ENCODE measurements at regions not wholly inside any gene's neighbourhood (a gene's known extent, or its start where the extent isn't known, plus 50 kb on each side); places are given as distances from the start of the nearest gene placed in this dataset.

DNA sequence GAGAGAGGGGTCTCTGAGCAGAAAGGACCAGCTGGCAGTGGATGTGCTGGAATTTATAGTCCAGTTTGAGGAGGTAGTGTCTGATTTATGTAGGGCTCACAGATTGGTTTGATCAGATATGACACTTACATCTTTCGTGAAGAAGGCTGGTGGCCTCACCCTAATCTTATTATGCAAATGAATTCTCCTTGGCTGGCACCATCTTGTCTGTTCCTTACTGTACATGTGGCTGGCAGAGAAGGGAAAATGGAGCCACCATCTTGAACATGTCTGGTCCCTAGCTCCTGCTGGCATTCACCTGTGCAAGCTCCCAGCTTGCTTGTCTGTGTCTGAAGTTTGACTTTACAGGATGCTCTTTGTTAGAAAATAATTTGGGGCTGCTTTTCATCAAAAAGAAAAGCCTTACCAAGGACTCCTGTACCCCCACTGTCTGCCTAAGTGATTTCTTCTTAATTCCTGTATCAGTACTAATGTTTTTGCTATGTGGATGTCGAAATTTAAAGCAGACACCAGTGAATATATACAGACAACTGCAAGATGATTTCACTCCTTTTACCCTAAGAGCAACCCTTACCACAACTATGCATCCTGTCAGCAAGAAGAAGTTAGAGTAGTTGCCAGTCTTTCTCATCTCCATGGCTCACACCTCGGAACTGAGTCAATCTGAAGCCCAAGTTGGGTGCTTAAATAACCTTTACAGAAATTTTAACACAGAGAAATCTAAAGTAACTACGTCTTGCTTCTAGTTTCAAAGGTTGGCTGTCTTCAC, 322.0 kb upstream of the SEMA3D start:
- ChIA-PET CTCF (no interaction called here), POLR2A (no interaction called here)
- Mint-ChIP-seq H3K27me3 (no peaks in the 10 kb centered on the region), H3K4me1 (no peaks in the 10 kb centered on the region), H3K4me3 (no peak overlapping the region), H3K36me3 (ENCODE audit: low read depth) (no peaks in the 10 kb centered on the region), H3K27ac (no peak overlapping the region), H3K9me3 (peaks cover 3% of the 10 kb centered on the region)
- no peak for DNase-seq

DNA sequence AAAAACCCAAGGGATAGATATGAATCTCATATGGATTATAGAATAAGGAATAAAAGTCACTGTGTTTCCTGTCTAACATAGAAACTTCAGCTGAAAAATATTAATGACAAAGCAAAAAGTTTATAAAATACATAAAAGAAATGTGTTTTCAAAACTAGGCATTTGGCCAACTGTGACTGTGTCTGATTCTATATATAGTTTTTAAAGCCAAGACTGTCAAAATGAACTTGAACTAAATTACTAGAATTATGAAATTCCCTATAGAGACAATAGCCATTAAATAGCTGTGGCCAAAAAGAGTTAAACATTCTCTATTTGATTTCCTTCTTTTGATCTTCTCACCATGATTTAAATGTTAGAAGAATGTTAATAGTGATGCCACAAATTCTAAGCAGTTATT, 311.2 kb upstream of the SEMA3D start:
- CTCF ChIA-PET, result no interaction called here
- POLR2A ChIA-PET, result no interaction called here
- no peaks in the 10 kb centered on the region for H3K27me3 Mint-ChIP-seq
- no peak overlapping the region for H3K27ac Mint-ChIP-seq
- H3K4me1 Mint-ChIP-seq, result no peaks in the 10 kb centered on the region
- no peak for DNase-seq
- H3K36me3 Mint-ChIP-seq (ENCODE audit: low read depth), result no peaks in the 10 kb centered on the region
- H3K9me3 Mint-ChIP-seq, result peaks cover 3% of the 10 kb centered on the region
- H3K4me3 Mint-ChIP-seq, result no peak overlapping the region

DNA sequence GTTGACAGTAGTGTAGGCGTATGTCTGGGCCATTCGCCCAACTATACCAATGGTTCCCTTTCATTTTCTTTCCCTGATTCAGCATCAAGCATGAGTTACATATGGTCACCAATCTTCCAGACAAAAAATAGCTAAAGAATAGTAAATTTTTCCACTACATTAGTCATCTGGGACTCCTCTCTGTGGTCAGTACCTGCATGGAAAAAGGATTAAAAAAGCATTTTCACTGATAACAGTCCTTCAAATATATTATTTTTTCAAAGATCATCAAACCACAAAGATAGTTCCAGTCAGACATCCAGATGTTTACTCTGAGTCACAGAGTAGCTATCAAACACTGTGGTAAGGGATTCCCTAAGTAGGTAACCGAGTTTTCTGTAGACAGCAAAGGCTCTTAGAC, 302.6 kb upstream of the SEMA3D start:
- no peak overlapping the region for H3K27ac Mint-ChIP-seq
- no peaks in the 10 kb centered on the region for H3K36me3 Mint-ChIP-seq (ENCODE audit: low read depth)
- no peaks in the 10 kb centered on the region for H3K4me1 Mint-ChIP-seq
- DNase-seq, result no peak
- no peak overlapping the region for H3K4me3 Mint-ChIP-seq
- no peaks in the 10 kb centered on the region for H3K27me3 Mint-ChIP-seq
- CTCF ChIA-PET, result no interaction called here
- POLR2A ChIA-PET, result no interaction called here
- no peaks in the 10 kb centered on the region for H3K9me3 Mint-ChIP-seq

DNA sequence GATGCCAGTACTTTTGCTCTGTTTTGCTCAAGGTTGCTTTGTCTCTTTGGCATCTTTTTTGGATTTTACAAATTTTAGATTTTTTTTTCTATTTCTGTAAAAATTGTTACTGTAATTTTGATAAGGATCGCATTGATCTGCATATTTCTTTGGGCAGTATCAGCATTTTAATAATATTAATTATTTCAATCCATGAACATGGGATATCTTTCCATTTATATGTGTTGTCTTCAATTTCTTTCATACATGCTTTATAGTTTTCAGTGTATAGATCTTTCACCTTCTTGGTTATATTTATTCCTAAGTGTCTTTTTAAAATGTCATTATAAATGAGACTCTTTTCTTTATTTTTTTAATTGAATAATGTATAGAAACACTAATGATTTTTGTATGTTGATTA, 301.6 kb upstream of the SEMA3D start:
- Mint-ChIP-seq H3K36me3 (ENCODE audit: low read depth) (no peaks in the 10 kb centered on the region), H3K4me3 (no peak overlapping the region), H3K9me3 (no peaks in the 10 kb centered on the region), H3K27ac (no peak overlapping the region), H3K4me1 (no peaks in the 10 kb centered on the region), H3K27me3 (no peaks in the 10 kb centered on the region)
- ChIA-PET POLR2A (no interaction called here), CTCF (no interaction called here)
- no peak for DNase-seq

DNA sequence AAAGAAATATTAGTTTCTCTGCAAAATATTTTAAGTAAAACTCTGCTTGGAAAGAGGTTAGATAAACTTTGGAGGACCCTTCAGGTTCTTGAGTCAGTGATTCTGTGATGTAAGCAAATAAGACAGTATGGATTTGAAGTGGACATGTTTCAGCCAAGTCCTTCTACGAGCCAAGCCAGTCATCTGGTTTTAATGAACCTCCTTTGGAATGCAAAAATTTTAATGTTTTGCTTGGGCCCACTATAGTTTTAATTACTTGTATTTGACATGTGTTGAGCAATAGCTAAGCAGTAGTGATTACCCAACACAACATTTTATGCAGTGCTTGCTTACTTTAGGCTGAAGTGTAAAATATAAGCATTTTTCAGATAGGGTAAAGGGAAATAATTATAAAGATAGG, 296.3 kb upstream of the SEMA3D start:
- H3K27ac Mint-ChIP-seq, result no peak overlapping the region
- H3K4me3 Mint-ChIP-seq, result no peak overlapping the region
- ChIA-PET CTCF (no interaction called here), POLR2A (no interaction called here)
- H3K27me3 Mint-ChIP-seq, result no peaks in the 10 kb centered on the region
- no peaks in the 10 kb centered on the region for H3K9me3 Mint-ChIP-seq
- no peak for DNase-seq
- H3K36me3 Mint-ChIP-seq (ENCODE audit: low read depth), result no peaks in the 10 kb centered on the region
- no peaks in the 10 kb centered on the region for H3K4me1 Mint-ChIP-seq

DNA sequence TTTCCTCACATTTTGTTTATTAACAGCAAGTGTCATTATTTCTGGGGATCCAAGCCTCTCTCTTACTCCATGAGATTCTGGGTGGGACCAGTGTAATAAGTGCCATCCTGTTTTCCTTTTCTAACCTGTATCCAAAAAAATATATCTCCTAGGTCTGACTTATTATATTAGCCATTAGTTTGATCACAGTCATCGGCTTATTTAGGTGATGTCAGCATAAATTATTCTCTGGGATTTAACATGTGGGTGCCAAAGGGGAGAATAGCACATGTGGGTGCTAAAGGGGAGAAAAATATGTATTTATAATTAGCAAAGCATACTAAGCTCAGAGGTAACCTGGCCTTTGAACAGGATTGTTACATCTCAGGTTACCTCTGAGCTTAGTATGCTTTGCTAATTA, 293.8 kb upstream of the SEMA3D start:
- H3K27ac Mint-ChIP-seq, result no peak overlapping the region
- ChIA-PET POLR2A (no interaction called here), CTCF (no interaction called here)
- no peaks in the 10 kb centered on the region for H3K36me3 Mint-ChIP-seq (ENCODE audit: low read depth)
- H3K4me3 Mint-ChIP-seq, result no peak overlapping the region
- H3K9me3 Mint-ChIP-seq, result no peaks in the 10 kb centered on the region
- DNase-seq, result no peak
- H3K4me1 Mint-ChIP-seq, result no peaks in the 10 kb centered on the region
- no peaks in the 10 kb centered on the region for H3K27me3 Mint-ChIP-seq

DNA sequence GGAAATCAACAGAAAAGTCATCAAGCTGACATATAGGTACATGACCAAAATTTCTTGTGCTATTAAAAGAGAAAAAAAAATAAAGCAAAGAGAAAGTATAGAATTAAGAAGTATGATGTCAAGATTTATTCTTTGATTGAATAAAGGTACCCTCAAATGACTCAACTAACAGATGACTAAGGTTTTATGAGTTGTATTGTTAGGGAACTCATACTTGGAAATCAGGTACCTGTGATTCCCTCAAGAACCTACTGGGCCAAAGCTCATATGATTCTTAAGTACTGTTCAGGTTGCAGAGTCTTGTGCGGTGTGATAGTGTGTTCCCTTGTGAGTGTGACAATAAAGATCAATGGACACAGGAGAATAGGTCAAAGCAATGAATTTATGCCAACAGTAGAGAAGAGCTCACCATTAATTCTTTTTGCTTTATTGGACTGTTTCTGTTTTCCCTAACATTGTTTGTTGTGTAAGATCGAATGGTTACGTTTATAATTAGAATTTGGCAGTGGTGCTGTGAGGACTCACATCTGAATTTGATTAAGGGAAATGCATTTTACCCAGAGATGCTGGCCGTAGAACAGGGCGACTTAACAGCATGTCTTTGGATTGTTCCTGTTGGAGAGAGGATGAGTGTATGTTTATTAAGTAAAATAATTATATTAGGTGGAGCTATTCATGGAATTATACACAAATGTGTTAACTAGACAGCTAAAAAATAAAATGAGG, 293.2 kb upstream of the SEMA3D start:
- no peaks in the 10 kb centered on the region for H3K36me3 Mint-ChIP-seq (ENCODE audit: low read depth)
- no peaks in the 10 kb centered on the region for H3K27me3 Mint-ChIP-seq
- H3K4me1 Mint-ChIP-seq, result no peaks in the 10 kb centered on the region
- ChIA-PET POLR2A (no interaction called here), CTCF (no interaction called here)
- H3K9me3 Mint-ChIP-seq, result no peaks in the 10 kb centered on the region
- DNase-seq, result no peak
- no peak overlapping the region for H3K4me3 Mint-ChIP-seq
- H3K27ac Mint-ChIP-seq, result no peak overlapping the region

DNA sequence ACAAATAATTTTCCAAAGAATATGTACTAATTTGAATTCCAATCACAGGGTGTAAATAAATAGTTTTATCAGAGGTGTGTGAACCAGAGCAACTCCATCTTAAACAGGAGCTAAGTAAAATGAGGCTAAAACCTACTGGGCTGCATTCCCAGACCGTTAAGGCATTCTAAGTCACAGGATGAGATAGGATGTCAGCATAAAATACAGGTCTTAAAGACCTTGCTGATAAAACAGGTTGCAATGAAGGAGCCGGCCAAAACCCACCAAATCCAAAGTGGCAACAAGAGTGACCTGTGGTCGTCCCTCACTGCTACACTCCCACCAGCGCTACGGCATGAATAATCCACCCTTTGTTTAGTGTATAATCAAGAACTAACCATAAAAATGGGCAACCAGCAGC, 291.7 kb upstream of the SEMA3D start:
- no peak overlapping the region for H3K4me3 Mint-ChIP-seq
- ChIA-PET POLR2A (no interaction called here), CTCF (no interaction called here)
- no peaks in the 10 kb centered on the region for H3K27me3 Mint-ChIP-seq
- DNase-seq, result no peak
- no peaks in the 10 kb centered on the region for H3K4me1 Mint-ChIP-seq
- H3K27ac Mint-ChIP-seq, result no peak overlapping the region
- no peaks in the 10 kb centered on the region for H3K36me3 Mint-ChIP-seq (ENCODE audit: low read depth)
- no peaks in the 10 kb centered on the region for H3K9me3 Mint-ChIP-seq

DNA sequence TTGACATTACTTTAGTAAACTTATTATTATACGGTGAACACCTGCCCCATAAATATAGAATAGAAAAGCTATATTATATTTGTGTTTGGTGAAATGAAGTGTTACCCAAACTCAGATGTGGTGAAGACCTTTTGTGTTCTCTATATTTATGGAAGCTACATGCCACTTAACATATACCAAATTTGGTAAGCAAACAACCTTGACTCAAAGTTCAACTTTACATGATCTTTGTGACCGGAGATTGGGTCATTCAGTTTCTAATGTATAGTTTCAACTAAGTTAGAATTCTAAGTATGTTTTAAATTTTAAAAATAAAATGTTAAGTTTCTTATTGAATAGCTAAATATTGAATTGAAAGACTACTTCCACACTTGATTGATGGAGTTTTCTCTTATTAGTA, 288.6 kb upstream of the SEMA3D start:
- H3K4me3 Mint-ChIP-seq, result no peak overlapping the region
- H3K9me3 Mint-ChIP-seq, result no peaks in the 10 kb centered on the region
- ChIA-PET CTCF (no interaction called here), POLR2A (no interaction called here)
- DNase-seq, result no peak
- H3K36me3 Mint-ChIP-seq (ENCODE audit: low read depth), result no peaks in the 10 kb centered on the region
- H3K27me3 Mint-ChIP-seq, result no peaks in the 10 kb centered on the region
- H3K4me1 Mint-ChIP-seq, result peaks cover 11% of the 10 kb centered on the region
- H3K27ac Mint-ChIP-seq, result no peak overlapping the region

DNA sequence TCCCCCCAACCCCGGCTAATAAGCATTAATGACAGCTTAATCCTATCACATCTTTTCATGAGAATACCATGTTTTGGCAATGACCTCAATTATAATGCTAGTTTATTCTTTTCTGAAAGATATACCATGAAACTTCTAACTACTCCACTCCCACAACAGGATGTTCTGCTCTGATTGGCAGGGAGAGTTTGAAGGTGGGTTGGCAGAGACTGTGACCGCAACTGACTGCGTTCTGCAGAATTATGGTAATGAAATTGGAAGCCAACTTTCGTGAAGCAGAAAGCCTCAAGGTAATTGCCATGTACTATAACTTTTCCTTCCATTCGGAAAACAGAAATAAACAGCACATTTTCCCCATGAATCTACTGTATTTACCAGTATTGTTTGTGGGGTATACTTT, 288.2 kb upstream of the SEMA3D start:
- CTCF ChIA-PET, result no interaction called here
- peaks cover 11% of the 10 kb centered on the region for H3K4me1 Mint-ChIP-seq

DNA sequence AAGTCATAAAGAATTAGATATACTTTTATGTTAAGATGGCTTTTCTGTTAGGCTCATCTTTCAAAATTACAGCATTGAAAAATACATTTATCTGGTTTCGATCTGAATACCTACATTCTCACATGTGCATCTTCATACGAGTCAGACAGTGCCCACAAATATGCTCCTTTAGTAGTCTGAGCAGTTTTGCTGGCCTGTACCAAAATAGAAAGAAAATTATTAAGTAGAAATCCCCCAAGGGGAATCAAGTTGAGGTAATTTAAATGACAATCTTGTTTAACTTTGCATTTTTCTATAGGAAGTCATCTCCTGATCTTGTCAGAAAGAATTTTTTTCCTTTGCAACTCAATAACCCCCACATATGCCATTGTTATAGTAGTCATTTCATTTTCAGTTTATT, 287.4 kb upstream of the SEMA3D start:
- no peak for DNase-seq
- no peaks in the 10 kb centered on the region for H3K9me3 Mint-ChIP-seq
- ChIA-PET CTCF (no interaction called here), POLR2A (no interaction called here)
- no peak overlapping the region for H3K27ac Mint-ChIP-seq
- peaks cover 11% of the 10 kb centered on the region for H3K4me1 Mint-ChIP-seq
- no peaks in the 10 kb centered on the region for H3K27me3 Mint-ChIP-seq
- H3K4me3 Mint-ChIP-seq, result no peak overlapping the region
- H3K36me3 Mint-ChIP-seq (ENCODE audit: low read depth), result no peaks in the 10 kb centered on the region

More for the DNA sequence above, 288.2 kb upstream of the SEMA3D start:
- H3K36me3 Mint-ChIP-seq (ENCODE audit: low read depth), result no peaks in the 10 kb centered on the region
- no peaks in the 10 kb centered on the region for H3K9me3 Mint-ChIP-seq
- no peaks in the 10 kb centered on the region for H3K27me3 Mint-ChIP-seq
- H3K4me3 Mint-ChIP-seq, result no peak overlapping the region
- H3K27ac Mint-ChIP-seq, result no peak overlapping the region
- POLR2A ChIA-PET, result no interaction called here
- no peak for DNase-seq

DNA sequence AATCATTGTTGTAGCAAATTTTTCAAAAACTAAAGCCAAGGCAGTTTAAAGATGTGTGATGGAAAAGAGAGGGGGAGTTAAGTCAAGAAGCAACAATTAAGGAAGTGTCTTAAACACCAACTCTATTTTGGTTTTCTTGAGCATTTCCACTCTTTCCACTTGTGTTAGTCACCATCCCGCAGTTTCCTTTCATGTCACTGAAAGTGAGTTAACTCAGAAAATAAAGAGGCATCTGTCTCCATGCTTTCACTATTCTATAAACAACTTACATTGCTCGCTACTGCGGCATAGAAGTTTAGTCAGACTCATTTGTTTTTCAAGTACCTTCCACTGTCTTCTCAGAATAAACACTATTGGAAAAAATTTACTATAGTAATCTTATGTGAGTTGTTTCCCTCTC, 284.9 kb upstream of the SEMA3D start:
- ChIA-PET POLR2A (no interaction called here), CTCF (no interaction called here)
- no peaks in the 10 kb centered on the region for H3K27me3 Mint-ChIP-seq
- DNase-seq, result peak; percentile 5
- H3K36me3 Mint-ChIP-seq (ENCODE audit: low read depth), result no peaks in the 10 kb centered on the region
- H3K27ac Mint-ChIP-seq, result no peak overlapping the region
- H3K4me3 Mint-ChIP-seq, result no peak overlapping the region
- no peaks in the 10 kb centered on the region for H3K9me3 Mint-ChIP-seq
- H3K4me1 Mint-ChIP-seq, result peaks cover 11% of the 10 kb centered on the region

DNA sequence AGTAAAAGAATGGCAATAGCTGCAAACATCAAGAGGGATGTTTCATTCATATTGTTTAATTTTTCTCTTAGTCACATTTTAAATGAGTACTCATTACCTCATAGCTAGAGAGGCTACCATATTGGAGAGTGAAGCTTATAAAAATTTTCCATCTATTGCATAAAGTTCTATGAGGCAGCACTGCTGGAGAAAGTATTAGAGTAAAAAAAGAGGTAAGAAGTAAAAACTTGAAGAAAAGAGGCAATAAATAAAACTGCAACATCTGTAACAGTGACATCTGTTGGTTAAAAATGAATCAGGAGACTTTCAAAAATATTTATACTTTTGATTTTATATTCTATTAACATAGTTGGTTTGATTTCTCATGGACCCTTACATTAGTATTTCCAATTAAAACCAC, 284.5 kb upstream of the SEMA3D start:
- ChIA-PET CTCF (no interaction called here), POLR2A (no interaction called here)
- H3K27me3 Mint-ChIP-seq, result no peaks in the 10 kb centered on the region
- H3K9me3 Mint-ChIP-seq, result no peaks in the 10 kb centered on the region
- no peak overlapping the region for H3K4me3 Mint-ChIP-seq
- DNase-seq, result no peak
- no peaks in the 10 kb centered on the region for H3K36me3 Mint-ChIP-seq (ENCODE audit: low read depth)
- H3K4me1 Mint-ChIP-seq, result peaks cover 11% of the 10 kb centered on the region
- no peak overlapping the region for H3K27ac Mint-ChIP-seq

DNA sequence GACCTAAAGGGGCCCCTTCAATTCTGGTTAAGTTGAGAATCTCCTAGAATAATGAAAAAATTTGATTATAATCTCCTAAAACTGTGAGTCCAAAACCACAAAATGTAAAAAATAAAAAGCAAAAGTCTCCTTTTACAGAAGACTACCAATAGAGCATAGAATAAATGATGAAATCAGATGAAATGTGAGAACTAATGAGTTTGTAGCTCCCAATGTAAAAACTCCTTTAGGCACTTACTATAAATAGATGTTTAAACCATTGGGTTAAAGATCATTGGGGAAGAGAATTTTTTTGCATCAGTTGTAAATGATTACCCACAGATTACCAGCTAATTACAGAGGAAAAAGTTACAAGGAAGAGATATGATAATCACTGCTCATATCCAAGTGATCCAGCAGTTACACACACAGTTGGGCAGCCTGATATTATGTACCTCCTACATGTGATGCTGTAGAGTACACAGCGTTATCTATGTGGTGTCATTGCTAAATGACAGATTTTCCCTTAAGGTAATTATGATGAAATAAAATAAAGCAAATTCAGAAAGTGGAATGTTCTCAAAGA, 282.7 kb upstream of the SEMA3D start:
- Mint-ChIP-seq H3K9me3 (no peaks in the 10 kb centered on the region), H3K36me3 (ENCODE audit: low read depth) (no peaks in the 10 kb centered on the region), H3K27ac (no peak overlapping the region), H3K4me1 (peaks cover 11% of the 10 kb centered on the region), H3K27me3 (no peaks in the 10 kb centered on the region), H3K4me3 (no peak overlapping the region)
- POLR2A ChIA-PET, result no interaction called here
- no peak for DNase-seq
- CTCF ChIA-PET, result no interaction called here

Data from activated CD4-positive, alpha-beta T cell treated with anti-CD3 and anti-CD28 coated beads, Interleukin-2, amount 10 ng/mL, durations not matched to agents 7 days and 5 days (primary cell).